ENCODE measurements at regions not wholly inside any gene's neighbourhood (a gene's known extent, or its start where the extent isn't known, plus 50 kb on each side); places are given as distances from the start of the nearest gene placed in this dataset.

GRCh38 chr14:103250874-103251273, 83.2 kb upstream of the EIF5 start:
- TF ChIP-seq POLR2A (IDR thresholded peaks at IDR 0.05; ENCODE audit: low read depth, low read length) (no peak), TAF1 (IDR thresholded peaks at IDR 0.05; ENCODE audit: borderline replicate concordance, low read depth, low read length) (no peak)
